ENCODE measurements at regions not wholly inside any gene's neighbourhood (a gene's known extent, or its start where the extent isn't known, plus 50 kb on each side); places are given as distances from the start of the nearest gene placed in this dataset.

DNA sequence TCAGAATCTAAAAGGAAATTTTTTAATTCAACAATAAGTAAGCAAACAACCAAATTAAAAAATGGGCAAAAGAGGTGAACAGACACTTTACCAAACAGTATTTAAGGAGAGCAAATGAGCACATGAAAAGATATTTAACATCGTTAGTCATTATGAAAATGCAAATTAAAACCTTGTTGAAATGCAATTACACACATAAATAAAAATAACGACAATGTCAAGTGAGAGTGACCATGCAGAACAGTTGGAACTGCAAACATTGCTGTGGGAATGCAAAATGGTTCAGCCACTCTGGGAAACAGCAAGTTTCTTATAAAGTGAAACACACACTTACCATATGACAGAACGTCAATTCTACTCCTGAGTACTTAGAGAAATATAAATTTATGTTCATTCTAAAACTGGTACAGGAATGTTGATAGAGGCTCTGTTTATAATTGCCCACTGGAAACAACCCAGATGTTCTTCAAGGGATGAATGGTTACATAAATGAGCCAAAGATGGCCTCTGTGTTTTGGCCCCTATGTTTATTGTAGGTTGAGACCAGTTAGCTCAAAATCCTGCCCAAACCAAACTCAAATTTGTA, 678.1 kb downstream of the UQCRFS1 start:
- Histone ChIP-seq H3K4me3 (replicated peaks; ENCODE audit: insufficient read depth, low read length) (no peak overlapping the region), H3K27me3 (ENCODE audit: insufficient read depth, poor library complexity, severe bottlenecking) (no peaks in the 10 kb centered on the region), H3K27ac (replicated peaks) (no peak overlapping the region)
- no peak for DNase-seq (ENCODE audit: low read depth in 1 of 2, low spot score in 1 of 2)
- TF ChIP-seq GABPA (IDR thresholded peaks at IDR 0.05; ENCODE audit: low read depth), result no peak
- no peak for TF ChIP-seq POLR2AphosphoS5 (IDR thresholded peaks at IDR 0.05; ENCODE audit: low read depth)
- no peak for TF ChIP-seq REST (IDR thresholded peaks at IDR 0.05; ENCODE audit: insufficient replicate concordance, low read depth)
- no peak for TF ChIP-seq SPI1 (IDR thresholded peaks at IDR 0.05; ENCODE audit: borderline replicate concordance, low read depth)
- TF ChIP-seq, protein P1, sequence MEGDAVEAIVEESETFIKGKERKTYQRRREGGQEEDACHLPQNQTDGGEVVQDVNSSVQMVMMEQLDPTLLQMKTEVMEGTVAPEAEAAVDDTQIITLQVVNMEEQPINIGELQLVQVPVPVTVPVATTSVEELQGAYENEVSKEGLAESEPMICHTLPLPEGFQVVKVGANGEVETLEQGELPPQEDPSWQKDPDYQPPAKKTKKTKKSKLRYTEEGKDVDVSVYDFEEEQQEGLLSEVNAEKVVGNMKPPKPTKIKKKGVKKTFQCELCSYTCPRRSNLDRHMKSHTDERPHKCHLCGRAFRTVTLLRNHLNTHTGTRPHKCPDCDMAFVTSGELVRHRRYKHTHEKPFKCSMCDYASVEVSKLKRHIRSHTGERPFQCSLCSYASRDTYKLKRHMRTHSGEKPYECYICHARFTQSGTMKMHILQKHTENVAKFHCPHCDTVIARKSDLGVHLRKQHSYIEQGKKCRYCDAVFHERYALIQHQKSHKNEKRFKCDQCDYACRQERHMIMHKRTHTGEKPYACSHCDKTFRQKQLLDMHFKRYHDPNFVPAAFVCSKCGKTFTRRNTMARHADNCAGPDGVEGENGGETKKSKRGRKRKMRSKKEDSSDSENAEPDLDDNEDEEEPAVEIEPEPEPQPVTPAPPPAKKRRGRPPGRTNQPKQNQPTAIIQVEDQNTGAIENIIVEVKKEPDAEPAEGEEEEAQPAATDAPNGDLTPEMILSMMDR (IDR thresholded peaks at IDR 0.05; ENCODE audit: insufficient read depth, low read length), result no peak

- no peak for TF ChIP-seq SPI1 (IDR thresholded peaks at IDR 0.05; ENCODE audit: borderline replicate concordance, low read depth)
- TF ChIP-seq REST (IDR thresholded peaks at IDR 0.05; ENCODE audit: insufficient replicate concordance, low read depth), result no peak
- TF ChIP-seq GABPA (IDR thresholded peaks at IDR 0.05; ENCODE audit: low read depth), result no peak
- no peak for TF ChIP-seq POLR2AphosphoS5 (IDR thresholded peaks at IDR 0.05; ENCODE audit: low read depth)
- TF ChIP-seq, protein P1 (IDR thresholded peaks at IDR 0.05; ENCODE audit: insufficient read depth, low read length), result no peak
- Histone ChIP-seq H3K27me3 (ENCODE audit: insufficient read depth, poor library complexity, severe bottlenecking) (no peaks in the 10 kb centered on the region), H3K4me3 (replicated peaks; ENCODE audit: insufficient read depth, low read length) (no peak overlapping the region), H3K27ac (replicated peaks) (no peak overlapping the region)
- no peak for DNase-seq (ENCODE audit: low read depth in 1 of 2, low spot score in 1 of 2)
These were observed 680.1 kb downstream of the UQCRFS1 start for GRCh38 chr19:28532765-28533341.

GRCh38 chr19:28531979-28532378, 681.0 kb downstream of the UQCRFS1 start:
- no peak for DNase-seq (ENCODE audit: low read depth in 1 of 2, low spot score in 1 of 2)
- H3K4me3 ChIP-seq (replicated peaks; ENCODE audit: insufficient read depth, low read length), result no peak overlapping the region
- no peak for TF ChIP-seq SPI1 (IDR thresholded peaks at IDR 0.05; ENCODE audit: borderline replicate concordance, low read depth)
- TF ChIP-seq, protein P1 (IDR thresholded peaks at IDR 0.05; ENCODE audit: insufficient read depth, low read length), result no peak
- no peaks in the 10 kb centered on the region for H3K27me3 ChIP-seq (ENCODE audit: insufficient read depth, poor library complexity, severe bottlenecking)
- no peak overlapping the region for H3K27ac ChIP-seq (replicated peaks)
